Choroid plexus epithelial cell (primary cell): ENCODE measurements at regions not wholly inside any gene's neighbourhood (a gene's known extent, or its start where the extent isn't known, plus 50 kb on each side); places are given as distances from the start of the nearest gene placed in this dataset.

Experiments
- DNase-seq: peaks from one replicate; pipeline ENCODE4 v3.0.0-alpha.2; 2010; ENCODE audit warnings: low read depth
- H3K4me3 ChIP-seq: 2 replicates; pipeline ENCODE4 v1.5.1; 2011; ENCODE audit warnings: low read depth, mild to moderate bottlenecking, control low read depth, low read length, moderate library complexity
- CTCF ChIP-seq: conservative IDR thresholded peaks from 2 replicates; pipeline ENCODE4 v1.5.1; 2011; ENCODE audit warnings: low read depth, mild to moderate bottlenecking, control low read depth, inconsistent platforms, low read length, moderate library complexity

GRCh38 chr13:68748038-68748437, 1359.6 kb upstream of the ATXN8OS start:
- no peak overlapping the region for H3K4me3 ChIP-seq
- DNase-seq: no peak
- no peak for TF ChIP-seq CTCF

GRCh38 chr13:68745502-68745901, 1362.1 kb upstream of the ATXN8OS start:
- DNase-seq: no peak
- no peak for TF ChIP-seq CTCF
- H3K4me3 ChIP-seq: no peak overlapping the region

GRCh38 chr13:68736961-68737360, 1370.7 kb upstream of the ATXN8OS start:
- no peak for DNase-seq
- no peak overlapping the region for H3K4me3 ChIP-seq
- no peak for TF ChIP-seq CTCF

GRCh38 chr13:68727798-68728197, 1379.8 kb upstream of the ATXN8OS start:
- no peak for DNase-seq
- H3K4me3 ChIP-seq: no peak overlapping the region
- no peak for TF ChIP-seq CTCF

GRCh38 chr13:68727165-68727564, 1380.5 kb upstream of the ATXN8OS start:
- DNase-seq: no peak
- no peak overlapping the region for H3K4me3 ChIP-seq
- TF ChIP-seq CTCF: no peak

- no peak for TF ChIP-seq CTCF
- no peak overlapping the region for H3K4me3 ChIP-seq
- no peak for DNase-seq
These were observed 1387.8 kb upstream of the ATXN8OS start for GRCh38 chr13:68719815-68720214.

- H3K4me3 ChIP-seq: no peak overlapping the region
- DNase-seq: no peak
- TF ChIP-seq CTCF: no peak
These were observed 1392.0 kb upstream of the ATXN8OS start for GRCh38 chr13:68715651-68716050.
